PC-9 (cell line): ENCODE measurements at regions not wholly inside any gene's neighbourhood (a gene's known extent, or its start where the extent isn't known, plus 50 kb on each side); places are given as distances from the start of the nearest gene placed in this dataset.

Experiments
- BruUV-seq: library from RNA; stranded (reverse); fragments of 400-500 nt; replicated peaks from 2 replicates; lab custom pipeline; 2021; lab: Mats Ljungman, UMichigan
- CTCF ChIA-PET: fragments of 300-600 bp; sonication (Branson Sonifier 250); formaldehyde crosslinking; loops from one replicate; lab custom pipeline; 2022; ENCODE audit warnings: antibody characterized with exemption; lab: Charles Lee
- POLR2A ChIA-PET: fragments of 300-600 bp; sonication (Branson Sonifier 250); formaldehyde crosslinking; loops from one replicate; lab custom pipeline; 2022; ENCODE audit warnings: antibody characterized with exemption; ENCODE audit not compliant: unreplicated experiment; lab: Charles Lee
- DNase-seq, 2 experiments: peaks; one replicate each; pipeline versions ENCODE4 v3.0.0 to v3.0.0-alpha.2; 2015 to 2022; ENCODE audit warnings: mixed read lengths in 1 of 2
- H2AFZ ChIP-seq: fragments of 200-600 bp; sonication (generic); 2 replicates; pipeline ENCODE4 v1.8.1; 2017; ENCODE audit warnings: antibody characterized with exemption
- H3F3A ChIP-seq: fragments of 200-600 bp; sonication (generic); 2 replicates; pipeline ENCODE4 v1.8.1; 2017; ENCODE audit warnings: antibody characterized with exemption, mild to moderate bottlenecking, low read depth; ENCODE audit not compliant: insufficient read depth
- H3K27ac ChIP-seq: fragments of 200-600 bp; sonication (generic); 2 replicates; pipeline ENCODE4 v1.6.1; 2016; ENCODE audit warnings: mixed run types
- H3K27me3 ChIP-seq: fragments of 200-600 bp; sonication (generic); 2 replicates; pipeline ENCODE4 v1.6.1; 2016; ENCODE audit warnings: low read depth, mixed run types; ENCODE audit not compliant: insufficient read depth
- H3K36me3 ChIP-seq: fragments of 200-600 bp; sonication (generic); 2 replicates; pipeline ENCODE4 v1.6.1; 2016; ENCODE audit warnings: low read depth, mixed run types
- H3K4me1 ChIP-seq: fragments of 200-600 bp; sonication (generic); replicated peaks from 2 replicates; pipeline ENCODE4 v1.6.1; 2016; ENCODE audit warnings: mixed run types; ENCODE audit not compliant: insufficient read depth
- H3K4me2 ChIP-seq: fragments of 200-600 bp; sonication (generic); 2 replicates; pipeline ENCODE4 v1.6.1; 2017; ENCODE audit warnings: mixed run types
- H3K4me3 ChIP-seq: fragments of 200-600 bp; sonication (generic); 2 replicates; pipeline ENCODE4 v1.6.1; 2016; ENCODE audit warnings: mixed run types
- H3K79me2 ChIP-seq: fragments of 200-600 bp; sonication (generic); 2 replicates; pipeline ENCODE4 v1.6.1; 2017; ENCODE audit warnings: low read depth, mixed run types
- H3K9me2 ChIP-seq: fragments of 200-600 bp; sonication (generic); 2 replicates; pipeline ENCODE4 v1.8.1; 2017; ENCODE audit warnings: mild to moderate bottlenecking; ENCODE audit not compliant: insufficient read depth
- H3K9me3 ChIP-seq: fragments of 200-600 bp; sonication (generic); 2 replicates; pipeline ENCODE4 v1.8.1; 2016; ENCODE audit warnings: low read depth; ENCODE audit not compliant: insufficient read depth
- H4K20me1 ChIP-seq: fragments of 200-600 bp; sonication (generic); 2 replicates; pipeline ENCODE4 v1.8.1; 2017; ENCODE audit not compliant: insufficient read depth
- EZH2 ChIP-seq: fragments of 200-600 bp; sonication (generic); IDR thresholded peaks from 2 replicates; pipeline ENCODE4 v1.8.0; 2017; ENCODE audit warnings: antibody characterized with exemption, low read depth
- intact Hi-C: fragments of 100-400 bp; cut with micrococcal nuclease; formaldehyde crosslinking; loops from one replicate; pipeline ENCODE4 v1.10.0; 2022; ENCODE audit not compliant: unreplicated experiment
- TF ChIP-seq, protein P1 (sequence below): fragments of 200-600 bp; sonication (generic); conservative IDR thresholded peaks from 2 replicates; pipeline ENCODE4 v1.6.1; 2017; ENCODE audit warnings: mixed run types, antibody characterized with exemption, mild to moderate bottlenecking, moderate library complexity

DNA sequence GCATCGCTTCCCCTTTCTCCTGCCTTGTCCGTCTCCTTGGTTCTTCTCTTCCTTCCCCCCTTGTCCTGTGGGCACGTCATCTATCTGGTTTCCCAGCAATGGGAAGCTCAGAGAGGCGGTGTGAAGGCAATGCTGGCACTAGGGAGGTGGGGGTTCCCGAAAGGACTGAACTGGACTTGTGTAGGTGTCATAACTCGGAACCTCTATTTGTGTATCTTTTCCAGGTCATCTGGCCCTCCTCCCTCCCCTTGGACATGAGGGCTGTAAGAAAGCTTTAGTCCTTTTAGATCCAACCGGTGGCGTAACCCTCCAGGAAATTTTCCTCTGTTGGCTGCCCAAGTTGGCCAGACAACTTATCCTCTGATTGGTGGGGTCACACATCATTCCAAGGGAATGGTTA is 231.5 kb upstream of the TLE3 start:
- ChIA-PET POLR2A (no interaction called here), CTCF (no interaction called here)

DNA sequence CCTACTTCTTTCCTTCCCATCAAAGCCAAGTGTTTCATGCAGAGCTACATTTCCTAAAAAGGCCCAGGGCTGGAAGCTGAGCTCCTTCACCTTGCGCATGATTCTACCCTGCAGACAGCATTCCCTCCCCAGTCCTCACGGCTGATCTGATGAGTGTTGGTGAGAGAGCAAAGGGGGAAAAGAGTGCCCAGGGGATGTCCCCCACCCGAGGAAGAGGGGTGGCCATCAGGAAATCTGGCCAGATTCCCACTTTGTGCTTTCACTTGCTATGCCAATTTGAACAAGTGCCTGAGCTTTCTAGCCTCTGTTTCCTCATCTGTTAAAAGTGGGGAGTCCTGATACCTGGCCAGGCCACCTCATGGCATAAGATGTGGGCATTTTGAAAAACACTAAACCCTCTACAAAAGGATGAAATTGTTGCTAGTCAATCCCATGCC is 231.0 kb upstream of the TLE3 start:
- H3K36me3 ChIP-seq: no peaks in the 10 kb centered on the region
- no peak overlapping the region for H3K4me2 ChIP-seq
- no peaks in the 10 kb centered on the region for H3K27me3 ChIP-seq
- no peaks in the 10 kb centered on the region for H3K79me2 ChIP-seq
- H2AFZ ChIP-seq: no peak overlapping the region
- H3K27ac ChIP-seq: no peak overlapping the region
- H4K20me1 ChIP-seq: no peaks in the 10 kb centered on the region
- no peak for TF ChIP-seq EZH2
- TF ChIP-seq, protein P1, sequence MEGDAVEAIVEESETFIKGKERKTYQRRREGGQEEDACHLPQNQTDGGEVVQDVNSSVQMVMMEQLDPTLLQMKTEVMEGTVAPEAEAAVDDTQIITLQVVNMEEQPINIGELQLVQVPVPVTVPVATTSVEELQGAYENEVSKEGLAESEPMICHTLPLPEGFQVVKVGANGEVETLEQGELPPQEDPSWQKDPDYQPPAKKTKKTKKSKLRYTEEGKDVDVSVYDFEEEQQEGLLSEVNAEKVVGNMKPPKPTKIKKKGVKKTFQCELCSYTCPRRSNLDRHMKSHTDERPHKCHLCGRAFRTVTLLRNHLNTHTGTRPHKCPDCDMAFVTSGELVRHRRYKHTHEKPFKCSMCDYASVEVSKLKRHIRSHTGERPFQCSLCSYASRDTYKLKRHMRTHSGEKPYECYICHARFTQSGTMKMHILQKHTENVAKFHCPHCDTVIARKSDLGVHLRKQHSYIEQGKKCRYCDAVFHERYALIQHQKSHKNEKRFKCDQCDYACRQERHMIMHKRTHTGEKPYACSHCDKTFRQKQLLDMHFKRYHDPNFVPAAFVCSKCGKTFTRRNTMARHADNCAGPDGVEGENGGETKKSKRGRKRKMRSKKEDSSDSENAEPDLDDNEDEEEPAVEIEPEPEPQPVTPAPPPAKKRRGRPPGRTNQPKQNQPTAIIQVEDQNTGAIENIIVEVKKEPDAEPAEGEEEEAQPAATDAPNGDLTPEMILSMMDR: no peak
- H3K4me1 ChIP-seq: peaks cover 24% of the 10 kb centered on the region
- no peak overlapping the region for H3K4me3 ChIP-seq
- ChIA-PET CTCF (no interaction called here), POLR2A (no interaction called here)
- no peaks in the 10 kb centered on the region for H3K9me3 ChIP-seq
- no peak for DNase-seq
- H3K9me2 ChIP-seq: no peaks in the 10 kb centered on the region
- H3F3A ChIP-seq: peaks cover 3% of the 10 kb centered on the region
- intact Hi-C loops: loop anchor here (10.0 kb wide), 1 partner anchor 136 kb away; no protein-coding TSS in a partner anchor
- no TSS peak for BruUV-seq

More for the DNA sequence above, 231.5 kb upstream of the TLE3 start:
- H4K20me1 ChIP-seq: no peaks in the 10 kb centered on the region
- no peak for DNase-seq
- no peak overlapping the region for H3K4me2 ChIP-seq
- H3K36me3 ChIP-seq: no peaks in the 10 kb centered on the region
- H2AFZ ChIP-seq: no peak overlapping the region
- no peaks in the 10 kb centered on the region for H3K79me2 ChIP-seq
- TF ChIP-seq, protein P1: no peak
- TF ChIP-seq EZH2: no peak
- H3K9me3 ChIP-seq: no peaks in the 10 kb centered on the region
- intact Hi-C loops: loop anchor here (10.0 kb wide), 1 partner anchor 136 kb away; no protein-coding TSS in a partner anchor
- H3K27ac ChIP-seq: no peak overlapping the region
- H3K27me3 ChIP-seq: no peaks in the 10 kb centered on the region
- no peaks in the 10 kb centered on the region; the same call in 1 of the 2 replicates for H3F3A ChIP-seq
- BruUV-seq: no TSS peak
- no peak overlapping the region for H3K4me3 ChIP-seq
- no peaks in the 10 kb centered on the region for H3K9me2 ChIP-seq
- H3K4me1 ChIP-seq: peaks cover 20% of the 10 kb centered on the region

DNA sequence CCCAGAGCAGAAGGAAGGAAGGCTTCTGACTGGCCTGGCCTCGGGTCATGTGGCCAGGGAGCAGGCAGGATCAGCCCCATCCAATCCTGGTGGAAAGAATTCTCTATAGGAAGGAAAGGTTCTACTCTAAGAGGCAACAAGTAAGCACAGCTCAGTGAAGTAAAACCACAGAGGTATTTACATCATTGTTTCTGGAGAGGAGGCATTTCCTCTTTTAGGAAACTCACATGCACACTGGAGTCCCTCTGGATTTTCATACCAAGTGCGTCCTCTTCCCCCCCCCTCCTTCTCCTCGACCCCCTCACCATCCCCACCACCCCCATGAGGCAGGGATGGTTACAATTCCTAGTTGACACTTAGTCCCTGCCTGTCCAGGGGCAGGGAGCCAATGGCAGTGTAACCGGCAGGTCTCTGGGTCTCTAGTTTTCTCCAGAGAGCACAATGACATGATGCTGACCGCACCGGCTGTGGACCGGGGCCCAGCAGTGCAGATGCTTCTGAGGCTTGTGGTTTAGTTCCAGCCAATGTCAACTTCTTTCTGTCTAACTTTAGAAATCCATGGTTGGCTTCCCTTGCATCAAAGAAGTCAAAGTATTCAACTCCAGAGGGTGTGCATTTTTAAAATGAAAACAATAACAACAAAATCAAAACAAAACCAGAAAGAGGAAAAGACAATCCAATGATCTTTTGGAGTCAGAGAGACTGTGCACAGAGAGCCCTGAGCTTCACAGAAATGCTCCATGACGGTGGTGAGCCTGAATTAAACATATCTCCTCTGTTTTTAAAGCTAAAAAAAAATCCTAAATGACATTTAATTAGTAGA is 230.3 kb upstream of the TLE3 start:
- ChIA-PET CTCF (interaction anchor here (0.7 kb wide), 1 partner anchor 865 kb away, joined by 3 read pairs; no protein-coding TSS in a partner anchor), POLR2A (interaction anchor here (0.6 kb wide), 1 partner anchor 78 kb away, joined by 9 read pairs; no protein-coding TSS in a partner anchor)
- H3K27ac ChIP-seq: no peak overlapping the region
- peaks cover 31% of the 10 kb centered on the region for H3K4me1 ChIP-seq
- peak in 1 of 2 experiments; percentile 49 for DNase-seq
- H3K27me3 ChIP-seq: no peaks in the 10 kb centered on the region
- no TSS peak for BruUV-seq
- peaks cover 9% of the 10 kb centered on the region for H3F3A ChIP-seq
- no peaks in the 10 kb centered on the region for H3K9me3 ChIP-seq
- no peaks in the 10 kb centered on the region for H3K9me2 ChIP-seq
- TF ChIP-seq EZH2: no peak
- TF ChIP-seq, protein P1: no peak
- H3K4me2 ChIP-seq: no peak overlapping the region
- no peak overlapping the region for H2AFZ ChIP-seq
- no peaks in the 10 kb centered on the region for H4K20me1 ChIP-seq
- intact Hi-C loops: loop anchor here (10.0 kb wide), 1 partner anchor 137 kb away; no protein-coding TSS in a partner anchor
- no peaks in the 10 kb centered on the region for H3K36me3 ChIP-seq
- no peak overlapping the region for H3K4me3 ChIP-seq
- no peaks in the 10 kb centered on the region for H3K79me2 ChIP-seq
